ENCODE measurements at regions not wholly inside any gene's neighbourhood (a gene's known extent, or its start where the extent isn't known, plus 50 kb on each side); places are given as distances from the start of the nearest gene placed in this dataset.

DNA sequence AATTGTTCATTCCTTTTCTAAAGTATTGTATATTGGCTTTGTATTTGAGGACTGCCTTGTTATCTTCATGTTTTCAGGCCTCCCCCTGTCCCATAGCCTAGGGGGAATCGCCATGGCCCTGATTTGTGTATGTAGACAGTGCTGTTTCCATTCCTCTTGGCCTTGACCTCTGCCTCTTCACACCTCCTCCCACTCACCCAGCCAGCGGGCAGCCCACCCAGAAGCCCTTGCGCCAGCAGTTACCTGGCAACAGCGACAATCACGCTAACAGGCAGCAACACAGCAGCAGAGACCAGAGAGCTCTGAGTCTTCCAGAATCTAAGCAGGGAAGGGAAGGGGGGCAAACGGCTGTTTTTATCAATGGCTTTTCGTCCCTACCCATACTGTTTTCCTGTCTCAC lies 50.0 kb upstream of the NPL start:
- no peak overlapping the region for H3K4ac ChIP-seq (ENCODE audit: low read depth, low read length)
- no peak overlapping the region for H2BK20ac ChIP-seq (ENCODE audit: low read depth, low read length)
- H3K4me1 ChIP-seq (ENCODE audit: control insufficient read depth, insufficient read depth, low read length) = no peaks in the 10 kb centered on the region
- H3K9me3 ChIP-seq (ENCODE audit: control insufficient read depth, insufficient read depth, low read length) = 0 out of 2 replicates have a peak, but pooled peaks cover 2% of the 10 kb centered on the region
- no peak overlapping the region for H4K91ac ChIP-seq (ENCODE audit: insufficient read depth, low read depth, low read length)
- no peaks in the 10 kb centered on the region for H3K9me1 ChIP-seq (ENCODE audit: insufficient read depth, low read length)
- H3K9ac ChIP-seq (ENCODE audit: low read depth, low read length) = no peak overlapping the region
- no peaks in the 10 kb centered on the region for H4K20me1 ChIP-seq (ENCODE audit: insufficient read depth, low read length)
- no peak overlapping the region for H4K8ac ChIP-seq (ENCODE audit: low read depth in 2 of 2, low read length in 2 of 2)
- ChIA-PET POLR2A (ENCODE audit: unreplicated experiment) (no interaction called here), CTCF (no interaction called here)
- H2AK9ac ChIP-seq (replicated peaks; ENCODE audit: low read depth, low read length, poor library complexity) = peak overlapping the region; percentile 31
- no peak for ATAC-seq (ENCODE audit: low read depth)
- H3K36me3 ChIP-seq (ENCODE audit: control insufficient read depth, insufficient read depth, low read length) = no peaks in the 10 kb centered on the region
- intact Hi-C loops (cut with micrococcal nuclease) = no loop called here
- no peak overlapping the region for H3K27ac ChIP-seq (ENCODE audit: insufficient read depth, low read length)
- DNase-seq = no peak
- dilution Hi-C loops (cut with HindIII; ENCODE audit: low sequenced_read_pairs, unreplicated experiment) = no loop called here
- no peak overlapping the region for H2BK5ac ChIP-seq (ENCODE audit: low read depth, low read length, poor library complexity, severe bottlenecking)
- TF ChIP-seq CHD1 (IDR thresholded peaks at IDR 0.05; ENCODE audit: low read depth, low read length) = no peak
- H3K18ac ChIP-seq (ENCODE audit: low read depth, low read length) = no peak overlapping the region
- peak overlapping the region; percentile 67 for H2AFZ ChIP-seq (replicated peaks; ENCODE audit: low read length, poor library complexity)
- H3K23ac ChIP-seq (ENCODE audit: low read depth, low read length) = no peak overlapping the region
- H2BK120ac ChIP-seq (ENCODE audit: low read depth, low read length) = no peak overlapping the region
- H4K5ac ChIP-seq (ENCODE audit: low read depth, low read length) = no peak overlapping the region
- H3K4me3 ChIP-seq (ENCODE audit: insufficient read depth, low read depth, low read length) = no peak overlapping the region
- BruUV-seq (replicated peaks) = no TSS peak
- H3K27me3 ChIP-seq (ENCODE audit: control insufficient read depth, insufficient read depth, low read length) = no peaks in the 10 kb centered on the region
- no peaks in the 10 kb centered on the region for H3K79me1 ChIP-seq (ENCODE audit: low read depth in 1 of 2, low read length in 2 of 2)
- H2AK5ac ChIP-seq (ENCODE audit: low read depth, low read length) = no peak overlapping the region
- no peak overlapping the region for H2BK15ac ChIP-seq (ENCODE audit: low read depth, low read length)
- in situ Hi-C loops (cut with MboI; ENCODE audit: low sequenced_read_pairs) = no loop called here
- H3K4me2 ChIP-seq (ENCODE audit: low read depth, low read length) = no peak overlapping the region
- no peak overlapping the region for H3K14ac ChIP-seq (replicated peaks; ENCODE audit: low read depth, low read length)
- no peak overlapping the region for H3K56ac ChIP-seq (ENCODE audit: extremely low read depth, insufficient read depth, low read length)
- no CpG with 5 or more reads among the region's 7 CpGs for WGBS, 2 experiments (ENCODE audit: extremely low coverage in 2 of 2, insufficient read length in 1 of 2)
